ENCODE measurements at regions not wholly inside any gene's neighbourhood (a gene's known extent, or its start where the extent isn't known, plus 50 kb on each side); places are given as distances from the start of the nearest gene placed in this dataset.
"Not testable (repeated sequence)": the region's sequence is repeated elsewhere in the genome, so short reads cannot be mapped to it uniquely, and the experiment has no call there.

- FAIRE-seq: no peak
These were observed 489.2 kb upstream of the UBE2E2 start for GRCh38 chr3:22713936-22714335.

- FAIRE-seq: no peak
These were observed 488.4 kb upstream of the UBE2E2 start for GRCh38 chr3:22714749-22715148.

GRCh38 chr3:22720596-22720995, 482.5 kb upstream of the UBE2E2 start:
- no peak for FAIRE-seq

GRCh38 chr3:22724420-22724819, 478.7 kb upstream of the UBE2E2 start:
- FAIRE-seq: no peak

GRCh38 chr3:22728406-22728805, 474.7 kb upstream of the UBE2E2 start:
- FAIRE-seq: no peak

GRCh38 chr3:22729212-22729611, 473.9 kb upstream of the UBE2E2 start:
- no peak for FAIRE-seq

- FAIRE-seq: no peak
These were observed 473.1 kb upstream of the UBE2E2 start for GRCh38 chr3:22729981-22730380.

- FAIRE-seq: no peak
These were observed 472.4 kb upstream of the UBE2E2 start for GRCh38 chr3:22730701-22731100.

- FAIRE-seq: no peak
These were observed 471.2 kb upstream of the UBE2E2 start for GRCh38 chr3:22731901-22732300.

- no peak for FAIRE-seq
These were observed 470.5 kb upstream of the UBE2E2 start for GRCh38 chr3:22732641-22733040.

- no peak for FAIRE-seq
These were observed 468.9 kb upstream of the UBE2E2 start for GRCh38 chr3:22734207-22734606.

GRCh38 chr3:22734756-22735155, 468.4 kb upstream of the UBE2E2 start:
- FAIRE-seq: no peak

- FAIRE-seq: no peak
These were observed 467.8 kb upstream of the UBE2E2 start for GRCh38 chr3:22735373-22735772.

GRCh38 chr3:22743386-22743785, 459.7 kb upstream of the UBE2E2 start:
- not testable (repeated sequence) for FAIRE-seq

- FAIRE-seq: no peak
These were observed 457.8 kb upstream of the UBE2E2 start for GRCh38 chr3:22745321-22745720.

- FAIRE-seq: no peak
These were observed 456.9 kb upstream of the UBE2E2 start for GRCh38 chr3:22746221-22746620.

- no peak for FAIRE-seq
These were observed 454.6 kb upstream of the UBE2E2 start for GRCh38 chr3:22748453-22749045.

GRCh38 chr3:22759636-22760310, 443.4 kb upstream of the UBE2E2 start:
- FAIRE-seq: peak; percentile 48

GRCh38 chr3:22765679-22766078, 437.4 kb upstream of the UBE2E2 start:
- no peak for FAIRE-seq

GRCh38 chr3:22777834-22778233, 425.3 kb upstream of the UBE2E2 start:
- FAIRE-seq: no peak

GRCh38 chr3:22779737-22780136, 423.4 kb upstream of the UBE2E2 start:
- no peak for FAIRE-seq

GRCh38 chr3:22792533-22792932, 410.6 kb upstream of the UBE2E2 start:
- no peak for FAIRE-seq

- no peak for FAIRE-seq
These were observed 407.2 kb upstream of the UBE2E2 start for GRCh38 chr3:22795917-22796316.

GRCh38 chr3:22798461-22798860, 404.7 kb upstream of the UBE2E2 start:
- no peak for FAIRE-seq

GRCh38 chr3:22819209-22819608, 383.9 kb upstream of the UBE2E2 start:
- no peak for FAIRE-seq
